ENCODE measurements at regions not wholly inside any gene's neighbourhood (a gene's known extent, or its start where the extent isn't known, plus 50 kb on each side); places are given as distances from the start of the nearest gene placed in this dataset.

- H3K27ac ChIP-seq (ENCODE audit: insufficient read length, low read depth, low read length): no peak overlapping the region
- H3K36me3 Mint-ChIP-seq (ENCODE audit: insufficient read depth in 1 of 3, low read depth in 3 of 3): no peaks in the 10 kb centered on the region
- TF ChIP-seq CTCF (conservative IDR thresholded peaks at IDR 0.05): no peak
- H2AFZ ChIP-seq (ENCODE audit: low read length): no peak overlapping the region
- no peak overlapping the region for H4K5ac ChIP-seq (ENCODE audit: insufficient read length, low read depth, low read length)
- no peaks in the 10 kb centered on the region for H3K27me3 Mint-ChIP-seq (ENCODE audit: low read depth)
- no peak overlapping the region for H2BK120ac ChIP-seq (ENCODE audit: low read depth, low read length, poor library complexity, severe bottlenecking)
- peaks cover 0 to 4% of the 10 kb centered on the region in 2 experiments; a peak in 1 of 4 replicates for H3K4me1 Mint-ChIP-seq
- H4K8ac ChIP-seq (replicated peaks; ENCODE audit: insufficient read length, low read depth, low read length): no peak overlapping the region
- no peak overlapping the region for H2BK20ac ChIP-seq (ENCODE audit: low read depth, low read length, poor library complexity, severe bottlenecking)
- no peak overlapping the region for H3K18ac ChIP-seq (ENCODE audit: insufficient read length, low read depth, low read length)
- H3K23ac ChIP-seq (ENCODE audit: insufficient read length, low read depth, low read length): no peak overlapping the region
- no peak overlapping the region for H3K4me2 ChIP-seq (ENCODE audit: insufficient read depth, insufficient read length, low read length)
- no peaks in the 10 kb centered on the region for H3K79me2 ChIP-seq (ENCODE audit: insufficient read depth, low read length)
- no peak overlapping the region for H3K27ac Mint-ChIP-seq
- no peak overlapping the region for H2BK5ac ChIP-seq (ENCODE audit: insufficient read length, low read length)
- H3T11ph ChIP-seq (ENCODE audit: low read length): no peak overlapping the region
- no peak overlapping the region for H3K56ac ChIP-seq (ENCODE audit: insufficient read length, low read depth, low read length)
- no peak for DNase-seq
- H3K14ac ChIP-seq (ENCODE audit: insufficient read depth, low read length): no peak overlapping the region
- WGBS (ENCODE audit: extremely low coverage, insufficient read length, low lambda C conversion rate): no CpG with 5 or more reads among the region's 1 CpG
- no peak overlapping the region for H3K4ac ChIP-seq (ENCODE audit: low read depth, low read length)
- no peaks in the 10 kb centered on the region for H4K20me1 ChIP-seq (ENCODE audit: control insufficient read depth, insufficient read depth, insufficient read length)
- no peak overlapping the region for H2AK5ac ChIP-seq (ENCODE audit: insufficient read length, low read length)
- H3K4me3 Mint-ChIP-seq: no peak overlapping the region
- no peaks in the 10 kb centered on the region for H3K9me3 ChIP-seq (ENCODE audit: control insufficient read depth, low read depth, low read length)
- H3K9ac ChIP-seq (ENCODE audit: extremely low read depth, insufficient read length, low read length): no peak overlapping the region
- no peaks in the 10 kb centered on the region for H3K4me1 ChIP-seq (ENCODE audit: insufficient read depth, low read length)
- H3K9me3 Mint-ChIP-seq: 0 out of 5 replicates have a peak, but pooled peaks cover 0 to 2% of the 10 kb centered on the region in 2 experiments
- no peaks in the 10 kb centered on the region for H3K27me3 ChIP-seq (ENCODE audit: insufficient read depth, low read length)
- no peak overlapping the region for H4K91ac ChIP-seq (ENCODE audit: insufficient read length, low read depth, low read length)
- no peak overlapping the region for H2BK12ac ChIP-seq (ENCODE audit: insufficient read length, low read depth, low read length)
- H3K79me1 ChIP-seq (ENCODE audit: insufficient read depth, low read depth, low read length, poor library complexity, severe bottlenecking): no peaks in the 10 kb centered on the region
- no peaks in the 10 kb centered on the region for H3K23me2 ChIP-seq (ENCODE audit: insufficient read length, low read depth, low read length, poor library complexity, severe bottlenecking)
- no peak overlapping the region for H2BK15ac ChIP-seq (ENCODE audit: low read depth, low read length)
Measured at GRCh38 chr1:74995821-74996220, 138.4 kb upstream of the LHX8 start.

Data from H9 (cell line).